Left ventricle myocardium inferior (tissue), 1 donor: ENCODE measurements at regions not wholly inside any gene's neighbourhood (a gene's known extent, or its start where the extent isn't known, plus 50 kb on each side); places are given as distances from the start of the nearest gene placed in this dataset.

Experiments
- DNase-seq: peaks from one replicate; pipeline ENCODE4 v3.0.0-alpha.2; 2020
- H3K27ac ChIP-seq: fragments of 200-600 bp; replicated peaks from 2 replicates; pipeline ENCODE4 v1.8.0; 2021
- H3K27me3 ChIP-seq: fragments of 200-600 bp; 2 replicates; pipeline ENCODE4 v1.8.0; 2021; ENCODE audit warnings: low read depth
- H3K36me3 ChIP-seq: fragments of 200-600 bp; 2 replicates; pipeline ENCODE4 v1.8.0; 2021
- H3K4me1 ChIP-seq: fragments of 200-600 bp; 2 replicates; pipeline ENCODE4 v1.8.0; 2021
- H3K4me3 ChIP-seq: fragments of 200-600 bp; 2 replicates; pipeline ENCODE4 v1.8.0; 2021; ENCODE audit warnings: mild to moderate bottlenecking, moderate library complexity
- H3K9me3 ChIP-seq: fragments of 200-600 bp; replicated peaks from 2 replicates; pipeline ENCODE4 v1.8.0; 2021
- intact Hi-C: fragments of 100-400 bp; cut with micrococcal nuclease; formaldehyde crosslinking; loops from one replicate; pipeline ENCODE4 v1.11.0; 2022
- TF ChIP-seq, protein P1 (sequence below): fragments of 200-600 bp; IDR thresholded peaks from 2 replicates; pipeline ENCODE4 v1.8.0; 2021; ENCODE audit warnings: antibody characterized with exemption, mild to moderate bottlenecking, borderline replicate concordance
- donor health status: DM: no; HTN: yes; CAD: no; lungs with severe emphysema.

DNA sequence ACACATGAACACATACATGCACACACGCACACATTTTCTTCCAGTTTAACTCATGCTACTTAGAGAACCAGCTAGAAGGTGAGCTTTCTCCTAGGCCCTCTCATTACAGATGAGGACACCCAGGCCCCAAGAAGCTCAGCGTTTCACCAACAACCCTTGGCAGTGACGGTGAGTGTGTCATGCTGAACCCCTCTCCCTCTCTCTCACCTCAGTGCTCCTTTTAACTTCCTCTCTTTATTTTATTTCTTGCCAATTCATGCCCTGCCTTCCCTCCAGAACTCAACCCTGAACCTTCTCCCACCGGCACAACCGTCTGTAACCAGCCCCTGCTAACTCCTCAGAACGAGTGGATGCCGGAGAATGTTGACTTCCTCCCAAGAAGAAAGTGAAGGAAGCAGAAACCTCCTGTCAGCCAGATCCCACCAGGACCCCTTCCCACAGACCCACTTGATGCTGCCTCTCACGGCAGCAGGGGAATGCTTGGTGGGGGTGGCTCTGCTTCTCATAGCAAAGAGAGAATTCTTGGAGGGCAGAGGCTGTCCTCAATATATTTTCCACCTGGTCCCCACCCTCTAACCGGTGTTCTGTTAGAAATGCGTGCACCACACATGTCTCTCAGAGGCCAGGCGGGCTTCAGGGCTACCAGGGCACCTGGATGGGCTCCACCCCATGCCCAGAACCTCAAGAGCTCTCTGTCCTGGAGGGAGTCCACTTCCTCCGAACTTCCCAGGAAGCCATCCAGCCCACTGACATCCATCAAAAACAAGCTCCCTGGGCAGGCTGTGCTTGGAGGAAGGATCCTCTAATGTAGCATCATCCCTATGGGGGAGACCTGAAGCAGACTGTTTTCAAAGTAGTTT, 134.0 kb downstream of the TOMM20 start:
- no peaks in the 10 kb centered on the region for H3K36me3 ChIP-seq
- H3K27ac ChIP-seq = peak overlapping the region; percentile 21
- no peak for DNase-seq

DNA sequence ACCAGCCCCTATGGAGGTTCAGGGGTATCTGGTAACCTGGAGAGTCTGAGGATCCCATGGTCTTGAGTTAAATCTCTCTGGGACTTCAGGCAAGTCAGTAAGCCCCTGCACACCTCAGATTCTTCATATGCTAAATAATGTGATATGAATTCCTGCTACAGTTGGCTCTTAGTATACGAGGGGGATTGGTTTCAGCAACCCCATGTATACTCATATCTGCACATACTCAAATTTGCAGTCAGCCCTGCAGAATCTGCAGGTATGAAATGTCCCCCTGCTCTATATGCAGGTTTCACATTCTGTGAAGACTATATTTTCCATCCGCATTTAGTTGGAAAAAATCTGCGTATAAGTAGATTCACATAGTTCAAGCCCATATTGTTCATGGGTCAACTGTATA, 136.6 kb downstream of the TOMM20 start:
- TF ChIP-seq, protein P1, sequence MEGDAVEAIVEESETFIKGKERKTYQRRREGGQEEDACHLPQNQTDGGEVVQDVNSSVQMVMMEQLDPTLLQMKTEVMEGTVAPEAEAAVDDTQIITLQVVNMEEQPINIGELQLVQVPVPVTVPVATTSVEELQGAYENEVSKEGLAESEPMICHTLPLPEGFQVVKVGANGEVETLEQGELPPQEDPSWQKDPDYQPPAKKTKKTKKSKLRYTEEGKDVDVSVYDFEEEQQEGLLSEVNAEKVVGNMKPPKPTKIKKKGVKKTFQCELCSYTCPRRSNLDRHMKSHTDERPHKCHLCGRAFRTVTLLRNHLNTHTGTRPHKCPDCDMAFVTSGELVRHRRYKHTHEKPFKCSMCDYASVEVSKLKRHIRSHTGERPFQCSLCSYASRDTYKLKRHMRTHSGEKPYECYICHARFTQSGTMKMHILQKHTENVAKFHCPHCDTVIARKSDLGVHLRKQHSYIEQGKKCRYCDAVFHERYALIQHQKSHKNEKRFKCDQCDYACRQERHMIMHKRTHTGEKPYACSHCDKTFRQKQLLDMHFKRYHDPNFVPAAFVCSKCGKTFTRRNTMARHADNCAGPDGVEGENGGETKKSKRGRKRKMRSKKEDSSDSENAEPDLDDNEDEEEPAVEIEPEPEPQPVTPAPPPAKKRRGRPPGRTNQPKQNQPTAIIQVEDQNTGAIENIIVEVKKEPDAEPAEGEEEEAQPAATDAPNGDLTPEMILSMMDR = no peak
- no peak for DNase-seq
- Histone ChIP-seq H3K9me3 (no peaks in the 10 kb centered on the region), H3K27me3 (no peaks in the 10 kb centered on the region), H3K27ac (no peak overlapping the region), H3K36me3 (no peaks in the 10 kb centered on the region), H3K4me1 (peaks cover 27% of the 10 kb centered on the region), H3K4me3 (no peak overlapping the region)
- intact Hi-C loops = no loop called here

More for the DNA sequence above, 134.0 kb downstream of the TOMM20 start:
- Histone ChIP-seq H3K4me1 (peaks cover 34% of the 10 kb centered on the region), H3K4me3 (no peak overlapping the region), H3K27me3 (no peaks in the 10 kb centered on the region), H3K9me3 (no peaks in the 10 kb centered on the region)
- TF ChIP-seq, protein P1 = no peak
- intact Hi-C loops = no loop called here

DNA sequence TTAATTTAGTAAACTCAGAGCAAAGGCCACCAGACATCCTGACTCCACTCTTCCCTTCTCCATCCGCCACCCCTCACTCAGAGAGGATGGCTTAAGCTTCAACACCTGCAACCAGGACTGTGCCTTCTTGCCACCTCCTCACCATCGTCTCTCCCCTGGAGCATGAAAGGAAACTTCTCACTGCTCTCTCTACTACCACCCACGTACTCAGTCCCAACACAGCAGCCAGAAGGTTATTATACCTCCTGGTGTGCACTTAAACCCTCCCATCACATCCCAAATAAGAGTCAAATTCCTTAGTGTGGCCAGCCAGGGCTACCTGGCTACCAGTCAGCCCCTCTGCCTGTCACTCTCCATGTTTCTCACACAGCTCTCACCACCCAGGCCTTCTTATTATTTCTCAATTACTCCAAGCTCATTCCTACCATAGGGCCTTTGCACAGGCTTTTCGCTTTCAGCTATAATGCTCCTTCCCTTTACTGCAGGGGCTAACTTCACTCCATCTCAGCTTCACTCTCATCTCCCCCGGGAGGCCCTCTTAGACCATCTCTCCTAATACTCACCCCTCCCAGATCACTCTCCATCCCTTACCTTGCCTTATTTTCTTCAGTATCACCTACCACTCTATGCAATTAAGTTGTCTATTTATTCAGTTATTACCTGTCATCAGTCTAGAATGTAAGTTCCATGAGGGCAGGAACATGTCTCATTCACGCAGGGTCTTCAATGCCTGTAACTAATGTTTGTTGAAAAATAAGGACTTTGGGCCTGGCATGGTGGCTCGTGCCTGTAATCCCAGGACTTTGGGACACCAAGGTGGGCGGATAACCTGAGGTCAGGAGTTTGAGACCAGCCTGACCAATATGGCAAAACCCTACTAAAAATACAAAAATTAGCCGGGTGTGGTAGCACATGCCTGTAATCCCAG, 137.5 kb downstream of the TOMM20 start:
- Histone ChIP-seq H3K36me3 (no peaks in the 10 kb centered on the region), H3K27ac (no peak overlapping the region), H3K4me3 (no peak overlapping the region), H3K27me3 (no peaks in the 10 kb centered on the region), H3K4me1 (peaks cover 26% of the 10 kb centered on the region), H3K9me3 (no peaks in the 10 kb centered on the region)
- intact Hi-C loops = no loop called here
- no peak for DNase-seq
- TF ChIP-seq, protein P1 = no peak

DNA sequence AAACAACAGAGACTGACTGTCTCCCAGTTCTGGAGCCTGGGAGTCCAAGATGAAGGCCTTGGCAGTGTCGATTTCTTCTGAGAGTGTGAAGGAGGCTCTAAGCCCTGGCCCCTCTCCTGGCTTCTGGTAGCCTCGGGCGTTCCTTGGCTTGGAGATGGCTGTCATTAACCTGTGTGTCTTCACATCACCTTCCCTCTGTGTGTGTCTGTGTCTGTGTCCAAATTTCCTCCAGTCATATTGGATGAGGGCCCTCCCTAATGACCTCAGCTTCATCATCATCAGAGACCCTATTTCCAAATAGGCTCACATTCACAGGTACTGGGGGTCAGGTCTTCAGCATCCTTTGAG, 138.3 kb downstream of the TOMM20 start:
- H3K27ac ChIP-seq = no peak overlapping the region
- H3K4me3 ChIP-seq = no peak overlapping the region
- peaks cover 32% of the 10 kb centered on the region for H3K4me1 ChIP-seq
- TF ChIP-seq, protein P1 = no peak
- no peak for DNase-seq
- intact Hi-C loops = no loop called here
- no peaks in the 10 kb centered on the region for H3K9me3 ChIP-seq
- H3K27me3 ChIP-seq = no peaks in the 10 kb centered on the region
- H3K36me3 ChIP-seq = no peaks in the 10 kb centered on the region

DNA sequence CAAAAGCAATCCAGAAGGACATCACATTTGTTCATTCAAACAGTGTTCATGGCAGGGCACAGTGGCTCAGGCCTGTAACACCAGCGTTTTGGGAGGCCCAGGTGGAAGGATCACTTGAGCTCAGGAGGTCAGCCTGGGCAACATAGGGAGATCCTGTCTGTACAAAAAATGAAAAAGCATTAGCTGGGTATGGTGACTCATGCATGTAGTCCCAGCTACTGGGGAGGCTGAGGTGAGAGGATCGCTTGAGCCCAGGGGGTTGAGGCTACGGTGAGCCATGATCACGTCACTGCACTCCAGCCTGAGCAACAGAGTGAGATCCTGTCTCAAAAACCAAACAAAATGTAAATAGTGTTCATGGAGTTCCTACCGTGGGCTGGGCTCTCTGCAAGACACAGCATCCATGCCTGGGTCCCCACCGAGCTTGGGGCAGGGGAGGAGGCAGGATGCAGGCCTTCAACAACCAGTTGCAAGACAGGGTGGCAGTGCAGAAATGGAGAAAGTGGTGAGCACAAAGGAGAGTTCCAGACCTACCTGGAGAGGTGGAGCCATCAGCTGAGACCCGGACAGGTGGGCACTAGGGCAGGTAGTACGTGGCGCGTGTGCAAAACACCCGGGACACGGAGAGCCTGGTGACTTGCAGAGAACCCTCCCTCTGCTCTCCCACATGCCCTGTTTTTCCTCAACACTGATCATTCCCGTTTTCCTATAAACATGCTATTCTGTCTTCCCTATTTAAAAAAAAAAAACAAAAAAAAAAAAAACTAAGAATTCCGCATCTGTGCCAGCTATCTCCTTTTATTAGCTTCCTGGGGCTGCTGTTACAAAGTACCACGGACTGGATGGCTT, 138.9 kb downstream of the TOMM20 start:
- no peaks in the 10 kb centered on the region for H3K9me3 ChIP-seq
- TF ChIP-seq, protein P1 = no peak
- H3K36me3 ChIP-seq = no peaks in the 10 kb centered on the region
- DNase-seq = no peak
- no peak overlapping the region for H3K4me3 ChIP-seq
- no peaks in the 10 kb centered on the region for H3K27me3 ChIP-seq
- intact Hi-C loops = loop anchor here (10.0 kb wide), 1 partner anchor 385 kb away; no protein-coding TSS in a partner anchor
- H3K4me1 ChIP-seq = peaks cover 38% of the 10 kb centered on the region
- peak overlapping the region; percentile 94 for H3K27ac ChIP-seq
